ENCODE measurements at regions not wholly inside any gene's neighbourhood (a gene's known extent, or its start where the extent isn't known, plus 50 kb on each side); places are given as distances from the start of the nearest gene placed in this dataset.
"Not testable (repeated sequence)": the region's sequence is repeated elsewhere in the genome, so short reads cannot be mapped to it uniquely, and the experiment has no call there.

DNA sequence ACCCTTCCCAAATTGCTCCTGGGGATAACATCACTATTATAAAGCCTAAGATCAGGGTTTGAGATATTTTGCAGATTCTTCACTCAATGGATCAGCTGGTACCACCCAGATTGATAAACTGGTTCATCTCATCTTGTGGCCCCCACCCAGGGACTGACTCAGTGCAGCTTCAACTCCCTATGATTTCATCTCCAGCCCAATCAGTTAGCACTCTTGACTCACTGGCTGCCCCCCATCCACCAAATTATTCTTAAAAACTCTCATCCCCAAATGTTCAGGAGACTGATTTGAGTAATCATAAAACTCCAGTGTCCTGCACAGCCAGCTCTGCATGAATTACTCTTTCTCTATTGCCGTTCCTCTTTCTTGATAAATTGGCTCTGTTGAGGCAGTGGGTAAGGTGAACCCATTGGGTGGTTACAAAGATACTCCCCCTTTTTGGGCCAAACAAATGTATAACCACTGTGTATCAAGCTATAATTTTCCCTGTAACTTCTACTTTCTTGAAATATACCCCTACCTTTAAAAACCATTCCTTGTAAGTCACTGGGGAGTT is 263.3 kb upstream of the IL12B start:
- no peak for DNase-seq (ENCODE audit: low read depth in 2 of 2)

DNA sequence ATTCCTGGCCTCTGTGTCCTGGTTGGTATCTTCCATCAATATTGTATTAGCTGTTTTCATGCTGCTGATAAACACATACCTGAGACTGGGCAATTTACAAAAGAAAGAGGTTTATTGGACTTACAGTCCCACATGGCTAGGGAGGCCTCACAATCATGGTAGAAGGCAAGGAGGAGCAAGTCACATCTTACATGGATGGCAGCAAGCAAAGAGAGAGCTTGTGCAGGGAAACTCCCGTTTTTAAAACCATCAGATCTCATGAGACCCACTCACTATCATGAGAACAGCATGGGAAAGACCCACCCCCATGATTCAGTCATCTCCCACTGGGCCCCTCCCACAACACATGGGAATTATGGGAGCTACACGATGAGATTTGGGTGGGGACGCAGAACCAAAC is 265.3 kb upstream of the IL12B start:
- DNase-seq (ENCODE audit: low read depth in 2 of 2), result not testable (repeated sequence)

DNA sequence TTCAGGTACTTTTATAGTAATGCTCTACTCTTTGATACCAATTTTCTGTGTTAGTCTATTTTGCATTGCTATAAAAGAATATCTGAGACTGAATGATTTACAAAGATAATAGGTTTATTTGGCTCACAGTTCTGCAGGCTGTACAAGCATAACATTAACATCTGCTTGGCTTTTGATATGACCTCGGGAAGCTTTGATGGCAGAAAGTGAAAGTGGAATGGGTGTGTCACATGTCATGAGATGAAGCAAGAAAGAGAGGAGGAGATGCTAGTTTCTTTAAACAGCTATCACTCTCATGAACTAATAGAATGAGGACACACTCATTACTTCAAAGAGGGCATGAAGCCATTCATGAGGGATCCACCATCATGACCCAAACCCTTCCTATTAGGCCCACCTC is 270.9 kb upstream of the IL12B start:
- DNase-seq (ENCODE audit: low read depth in 2 of 2), result no peak

DNA sequence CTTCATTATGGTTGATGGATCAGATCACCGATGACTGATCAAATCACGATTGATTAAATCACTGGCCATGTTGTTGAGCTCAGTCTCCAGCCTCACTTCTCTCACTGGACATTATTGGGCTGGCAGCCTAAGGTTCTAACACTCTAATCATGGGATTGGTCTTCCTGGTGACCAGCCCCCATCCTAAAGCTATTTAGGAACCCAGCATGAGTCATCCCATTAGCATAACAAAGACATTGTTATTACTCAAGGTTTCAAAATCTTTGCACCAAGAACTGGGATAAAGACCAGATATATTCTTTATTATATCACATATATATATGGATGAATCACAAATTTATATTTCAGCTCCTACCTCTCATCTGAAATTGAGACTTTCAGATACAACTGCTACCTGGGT is 272.1 kb upstream of the IL12B start:
- no peak for DNase-seq (ENCODE audit: low read depth in 2 of 2)

DNA sequence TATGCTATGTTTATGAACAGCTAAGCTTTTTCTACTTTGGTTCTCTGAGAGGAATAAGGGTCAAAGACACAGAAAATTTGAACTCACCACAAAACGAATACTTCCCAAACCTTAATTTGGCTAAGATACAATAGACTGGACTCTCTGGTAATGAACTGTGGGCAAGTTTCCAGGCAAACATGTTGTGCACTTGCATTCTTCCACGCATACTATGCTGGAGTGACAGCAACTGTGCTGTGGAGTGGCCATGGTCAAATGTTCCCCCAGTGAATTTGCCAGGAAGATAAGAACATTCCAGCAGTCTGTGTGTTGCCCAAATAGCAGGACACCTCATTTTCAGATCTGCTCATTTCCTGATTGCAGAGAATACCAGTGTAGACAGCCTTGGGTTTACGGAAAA is 275.3 kb upstream of the IL12B start:
- DNase-seq (ENCODE audit: low read depth in 2 of 2), result no peak

DNA sequence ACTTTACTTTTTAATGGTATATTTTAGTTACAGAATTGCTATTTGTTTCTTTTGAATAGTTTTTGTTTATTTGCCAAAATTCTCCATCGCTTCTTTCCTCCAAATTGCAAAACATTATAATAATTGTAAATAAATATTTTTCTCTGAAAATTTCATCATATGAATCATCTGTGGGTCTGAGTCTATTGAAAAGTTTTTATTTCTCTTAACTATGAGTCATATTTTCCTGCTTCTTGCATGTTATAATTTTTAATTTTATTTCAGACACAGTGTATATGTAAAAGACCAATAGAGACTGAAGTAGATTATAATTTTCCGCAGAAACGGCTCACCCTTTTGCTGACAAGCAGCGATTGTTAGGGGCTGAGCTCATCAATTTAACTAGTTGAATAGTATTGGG is 279.1 kb upstream of the IL12B start:
- no peak for DNase-seq (ENCODE audit: low read depth in 2 of 2)

DNA sequence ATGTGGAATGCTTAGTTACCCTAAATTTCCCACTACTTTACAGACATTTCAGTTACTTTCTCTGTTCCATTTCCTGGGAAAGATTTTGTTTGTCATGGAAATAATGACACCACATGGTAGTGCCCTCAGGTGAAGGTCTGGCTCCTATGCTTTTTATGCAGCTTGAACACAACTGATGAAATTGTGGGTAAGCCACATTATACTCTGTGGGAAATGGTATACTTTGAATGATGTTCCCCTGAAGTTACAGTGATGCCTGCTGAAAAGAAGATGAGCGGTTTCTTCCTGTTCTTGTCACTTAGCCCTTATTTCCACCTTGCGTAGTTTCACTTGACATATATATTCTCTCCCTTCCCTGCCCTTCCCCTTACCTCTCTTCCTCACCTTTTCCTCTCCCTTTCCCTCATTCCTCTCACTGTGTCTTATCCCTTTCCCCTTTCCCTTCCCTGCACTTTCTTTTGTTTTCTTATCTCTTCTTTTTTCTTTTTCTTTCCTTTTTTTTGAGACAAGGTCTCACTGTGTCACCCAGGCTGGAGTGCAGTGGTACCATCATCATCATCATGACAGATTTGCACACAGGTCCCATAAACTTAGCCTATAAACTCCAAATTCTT is 280.8 kb upstream of the IL12B start:
- no peak for DNase-seq (ENCODE audit: low read depth in 2 of 2)

DNA sequence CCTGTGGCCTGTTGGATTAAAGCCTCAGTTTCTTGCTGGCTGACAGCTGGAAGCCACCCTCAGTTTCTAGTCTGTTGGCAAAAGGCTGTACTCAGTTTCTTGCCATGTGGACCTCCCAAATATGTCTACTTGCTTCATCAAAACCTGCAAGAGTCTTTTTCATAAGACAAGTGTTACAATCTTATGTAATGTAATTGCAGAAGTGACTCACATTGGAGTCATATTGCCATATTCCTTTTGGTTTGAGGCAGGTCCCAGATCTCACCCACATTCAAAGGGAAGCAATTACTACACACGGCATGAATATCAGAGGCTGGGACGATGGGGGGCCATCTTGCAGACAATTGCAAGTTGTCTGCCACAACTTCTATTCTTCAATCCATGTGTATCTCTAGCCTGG is 286.7 kb upstream of the IL12B start:
- DNase-seq (ENCODE audit: low read depth in 2 of 2), result no peak

DNA sequence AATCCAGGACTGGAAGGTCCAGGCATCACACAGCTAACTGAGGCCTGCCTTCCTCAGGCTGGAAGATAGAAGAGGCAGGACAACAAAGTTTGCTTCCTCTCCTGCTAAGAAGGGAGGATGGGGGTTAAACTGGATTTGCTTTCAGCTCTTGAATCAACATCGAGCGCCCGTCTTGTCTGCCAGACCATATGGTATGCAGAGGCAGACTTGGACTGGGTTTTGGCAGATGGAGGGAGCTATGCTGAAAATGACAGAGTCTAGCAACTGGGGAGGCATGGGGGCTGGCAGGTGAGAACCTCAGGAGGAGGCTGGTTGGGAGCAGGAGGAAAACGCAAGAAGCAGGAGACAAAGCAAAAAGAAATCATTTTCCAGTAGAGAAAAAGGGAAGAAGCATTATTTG is 289.5 kb upstream of the IL12B start:
- DNase-seq (ENCODE audit: low read depth in 2 of 2), result no peak

DNA sequence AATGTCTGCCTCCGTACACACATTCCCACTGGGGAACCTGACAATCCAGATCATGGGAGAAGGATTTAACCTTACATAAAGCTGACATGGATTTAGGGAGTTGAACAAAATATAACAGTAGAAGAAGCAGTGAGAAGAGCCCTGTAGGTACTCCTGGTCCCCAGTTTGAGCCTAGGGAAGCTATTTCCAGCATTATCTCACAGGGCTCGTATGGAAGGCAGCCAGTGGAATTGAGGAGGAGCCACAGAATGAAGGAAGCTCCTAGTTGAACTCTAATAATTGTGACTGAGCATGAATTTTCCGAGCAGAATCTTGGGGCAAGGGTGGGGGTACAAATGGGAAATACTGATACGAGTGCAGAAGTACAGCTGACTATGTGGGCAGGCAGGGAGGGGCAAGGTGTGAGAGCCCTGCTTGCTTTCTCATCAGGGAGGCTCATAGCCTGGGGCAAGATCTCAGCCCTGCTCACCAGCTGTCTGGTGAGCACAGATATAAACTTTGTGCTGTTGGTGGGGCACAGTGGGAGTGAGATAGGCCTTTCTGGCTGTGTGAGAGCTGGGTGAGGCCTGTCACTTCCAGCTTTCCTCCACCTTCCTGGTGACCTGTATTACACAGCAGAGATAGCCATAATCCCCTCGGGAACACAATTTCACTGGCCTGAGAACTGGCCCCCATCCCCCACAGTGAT is 290.7 kb upstream of the IL12B start:
- no peak for DNase-seq (ENCODE audit: low read depth in 2 of 2)

DNA sequence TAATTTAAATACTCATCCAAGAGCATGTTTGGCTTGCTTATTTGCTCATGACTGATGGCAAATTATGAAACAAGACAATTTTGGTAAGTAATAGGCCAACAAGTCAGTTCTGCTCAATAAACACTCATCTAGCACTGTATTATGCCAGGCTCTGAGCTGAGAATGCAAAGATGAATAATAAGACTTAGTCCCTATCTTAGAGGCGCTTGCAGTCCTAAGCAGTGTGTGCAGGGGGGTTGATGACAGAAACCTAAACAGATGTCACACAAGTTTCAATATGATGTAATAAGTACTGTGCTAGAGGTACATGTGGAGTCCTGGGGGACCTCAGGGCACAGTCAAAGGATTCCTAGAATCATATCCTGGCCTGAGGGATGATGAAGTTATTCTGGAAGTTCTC is 287.6 kb upstream of the ADRA1B start:
- no peak for DNase-seq (ENCODE audit: low read depth in 2 of 2)

DNA sequence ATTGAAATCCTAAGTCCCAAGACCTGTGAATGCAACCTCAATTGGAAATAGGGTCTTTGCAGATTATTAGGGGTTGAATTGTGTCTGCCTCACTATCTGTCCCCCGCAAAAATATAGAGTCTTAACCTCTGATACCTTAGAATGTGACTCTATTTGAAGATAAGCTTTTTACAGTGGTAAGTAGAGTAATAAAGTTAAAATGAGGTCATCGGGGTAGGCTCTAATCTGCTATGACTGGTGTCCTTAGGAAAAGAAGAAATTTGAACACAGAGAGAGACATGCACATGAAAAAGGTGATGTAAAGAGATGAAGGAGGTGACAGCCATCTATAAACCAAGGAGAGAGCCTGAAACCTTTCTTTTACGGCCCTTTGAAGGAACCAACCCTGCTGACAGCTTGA is 287.1 kb upstream of the ADRA1B start:
- no peak for DNase-seq (ENCODE audit: low read depth in 2 of 2)

DNA sequence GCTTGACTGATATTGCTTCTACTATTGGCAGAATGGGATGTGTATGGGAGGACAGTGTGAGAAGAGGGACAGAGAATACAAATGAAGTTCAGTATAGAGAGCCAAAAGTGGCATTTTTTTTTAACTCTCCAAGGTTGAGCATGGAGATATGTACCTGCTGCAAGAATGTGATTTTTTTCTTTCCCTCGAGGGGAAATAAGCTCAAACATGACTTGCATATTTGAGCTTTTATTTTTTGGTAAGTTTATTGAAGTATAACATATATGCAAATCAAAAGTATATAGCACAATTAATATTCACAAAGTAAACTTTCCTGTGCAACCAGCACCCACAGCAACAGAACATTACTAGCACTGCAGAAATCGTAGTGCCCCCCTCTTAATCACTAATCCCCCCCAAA is 285.7 kb upstream of the ADRA1B start:
- DNase-seq (ENCODE audit: low read depth in 2 of 2), result no peak

DNA sequence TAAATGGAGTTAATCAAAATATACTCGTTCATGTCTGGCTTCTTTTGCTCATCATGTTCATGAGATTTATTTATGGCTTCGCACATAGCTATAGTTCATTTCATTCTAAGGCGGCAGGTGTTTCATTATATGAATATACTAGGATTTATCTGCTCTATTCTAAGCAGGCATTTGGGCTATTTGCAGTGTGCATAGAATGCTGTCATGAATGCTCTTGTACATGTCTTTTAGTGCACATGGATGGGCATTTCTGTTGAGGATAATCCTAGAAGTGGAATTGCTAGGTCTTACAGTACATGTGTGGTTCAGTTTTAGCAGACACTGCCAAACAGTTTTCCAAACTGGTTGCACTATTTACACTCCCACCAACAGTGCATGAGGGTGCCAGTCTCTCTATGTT is 285.3 kb upstream of the ADRA1B start:
- no peak for DNase-seq (ENCODE audit: low read depth in 2 of 2)

DNA sequence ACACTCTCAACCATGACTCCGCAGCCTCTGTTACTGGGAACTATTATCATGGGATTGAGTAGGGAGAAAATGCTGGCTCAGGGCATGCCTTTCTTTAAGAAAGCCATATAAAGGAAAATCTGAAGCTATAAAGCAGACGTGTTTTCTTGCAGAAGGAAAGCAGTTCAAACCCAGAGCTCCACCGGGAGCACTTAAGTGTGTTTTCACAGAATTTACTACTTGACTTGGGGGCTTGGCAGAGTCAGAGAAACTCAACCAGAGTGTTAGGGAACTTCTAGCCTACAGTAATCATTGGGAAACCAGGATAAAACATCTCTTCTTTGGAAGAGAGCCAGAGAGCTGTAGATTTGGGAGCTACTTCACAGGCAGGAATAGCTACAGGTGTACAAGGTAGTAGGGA is 283.4 kb upstream of the ADRA1B start:
- DNase-seq (ENCODE audit: low read depth in 2 of 2), result no peak

DNA sequence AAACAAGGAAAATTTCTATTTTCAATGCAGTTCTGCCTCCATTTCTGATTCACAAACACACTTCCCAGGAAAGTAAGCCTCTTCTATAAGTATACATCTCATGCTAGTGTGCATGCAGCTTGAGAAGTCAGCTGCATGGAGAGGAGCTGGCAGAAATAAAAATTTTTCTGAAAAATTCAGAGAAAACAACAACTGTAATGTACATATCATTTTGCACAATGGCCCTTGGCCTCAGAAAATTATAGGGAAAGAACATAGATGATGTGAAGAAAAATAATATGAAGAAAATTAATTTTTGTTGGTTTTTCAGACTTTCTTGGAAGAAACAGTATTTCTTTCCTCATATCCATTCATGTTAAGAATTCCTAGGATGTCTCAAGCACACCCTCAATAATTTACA is 277.8 kb upstream of the ADRA1B start:
- DNase-seq (ENCODE audit: low read depth in 2 of 2), result no peak

DNA sequence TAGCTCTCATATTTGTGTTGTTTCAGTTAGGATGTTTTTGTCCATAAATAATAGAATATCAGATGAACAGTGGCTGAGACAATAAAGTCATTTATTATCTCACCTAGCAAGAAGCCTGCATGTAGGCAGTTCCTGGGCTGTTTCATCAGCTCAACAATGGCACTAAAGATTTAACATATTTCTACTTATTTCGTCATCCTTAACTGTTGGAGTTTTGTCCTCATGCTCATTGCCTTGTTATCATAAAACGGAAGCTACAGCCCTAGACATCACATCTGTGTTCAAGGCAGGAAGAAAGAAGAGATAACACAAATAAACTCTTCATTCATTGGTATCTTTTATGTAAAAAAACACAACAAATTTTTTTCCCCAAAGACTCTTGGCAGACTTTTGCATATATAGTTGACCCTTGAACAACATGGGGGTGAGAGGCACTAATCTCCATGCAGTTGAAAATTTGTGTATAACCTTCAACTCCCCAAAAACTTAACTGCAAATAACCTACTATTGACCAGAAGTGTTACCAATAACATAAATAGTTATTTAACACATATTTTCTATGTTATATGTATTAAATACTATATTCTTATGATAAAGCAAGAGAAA is 277.2 kb upstream of the ADRA1B start:
- DNase-seq (ENCODE audit: low read depth in 2 of 2), result no peak

DNA sequence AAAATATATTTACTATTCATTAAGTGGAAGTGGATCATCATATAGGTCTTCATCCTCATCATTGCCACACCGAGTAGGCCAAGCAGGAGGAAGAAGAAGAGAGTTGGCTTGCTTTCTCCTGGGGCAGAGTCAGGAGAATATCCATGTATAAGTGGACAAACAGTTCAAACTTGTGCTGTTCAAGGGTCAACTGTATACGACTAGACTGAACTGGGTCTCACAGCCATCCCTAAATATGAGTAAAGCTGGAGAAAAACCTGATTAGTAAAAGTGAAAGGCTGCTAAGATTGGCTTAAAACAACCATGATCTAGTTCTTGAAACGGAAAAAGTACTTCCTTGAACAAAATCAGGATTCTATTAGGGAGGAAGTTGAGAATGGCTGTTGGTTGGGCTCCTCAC is 276.7 kb upstream of the ADRA1B start:
- no peak for DNase-seq (ENCODE audit: low read depth in 2 of 2)

DNA sequence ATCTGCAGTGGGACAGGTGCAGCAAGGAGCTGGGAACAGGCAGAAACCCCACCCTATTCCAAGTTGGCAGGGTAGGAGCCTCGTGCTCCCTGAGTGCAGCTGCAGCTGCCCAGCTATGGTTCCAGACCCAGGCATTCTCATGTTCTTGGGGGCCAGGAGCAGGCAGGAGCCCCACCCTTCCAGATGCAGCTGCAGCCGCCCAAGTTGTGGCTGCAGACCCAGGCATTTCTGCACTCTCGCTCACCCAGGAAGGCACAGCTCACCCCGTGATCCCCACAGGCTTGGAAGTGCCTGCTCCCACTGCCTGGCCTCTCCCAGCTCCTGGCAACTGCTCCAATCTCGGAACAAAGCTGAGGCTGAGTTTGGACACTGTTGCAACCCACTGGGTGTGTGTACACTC is 275.8 kb upstream of the ADRA1B start:
- no peak for DNase-seq (ENCODE audit: low read depth in 2 of 2)

DNA sequence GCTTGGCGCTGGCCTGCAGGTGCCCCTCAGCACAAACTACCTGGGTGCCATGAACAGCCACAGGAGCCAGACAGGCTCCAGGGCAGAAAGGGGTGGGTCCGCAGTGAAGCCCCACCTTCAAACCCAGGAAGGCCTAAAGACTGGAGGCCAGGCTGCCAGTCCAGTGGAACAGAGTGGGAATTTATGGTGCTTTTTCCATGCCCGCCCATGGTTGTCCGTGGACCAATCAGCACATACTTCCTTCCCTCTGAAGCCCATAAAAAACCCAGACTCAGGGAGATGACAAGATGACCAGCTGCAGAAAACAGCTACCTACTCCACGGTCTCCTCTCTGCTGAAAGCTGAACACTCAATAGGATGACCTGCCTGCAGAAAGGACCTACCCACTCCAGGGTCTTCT is 275.4 kb upstream of the ADRA1B start:
- DNase-seq (ENCODE audit: low read depth in 2 of 2), result no peak

DNA sequence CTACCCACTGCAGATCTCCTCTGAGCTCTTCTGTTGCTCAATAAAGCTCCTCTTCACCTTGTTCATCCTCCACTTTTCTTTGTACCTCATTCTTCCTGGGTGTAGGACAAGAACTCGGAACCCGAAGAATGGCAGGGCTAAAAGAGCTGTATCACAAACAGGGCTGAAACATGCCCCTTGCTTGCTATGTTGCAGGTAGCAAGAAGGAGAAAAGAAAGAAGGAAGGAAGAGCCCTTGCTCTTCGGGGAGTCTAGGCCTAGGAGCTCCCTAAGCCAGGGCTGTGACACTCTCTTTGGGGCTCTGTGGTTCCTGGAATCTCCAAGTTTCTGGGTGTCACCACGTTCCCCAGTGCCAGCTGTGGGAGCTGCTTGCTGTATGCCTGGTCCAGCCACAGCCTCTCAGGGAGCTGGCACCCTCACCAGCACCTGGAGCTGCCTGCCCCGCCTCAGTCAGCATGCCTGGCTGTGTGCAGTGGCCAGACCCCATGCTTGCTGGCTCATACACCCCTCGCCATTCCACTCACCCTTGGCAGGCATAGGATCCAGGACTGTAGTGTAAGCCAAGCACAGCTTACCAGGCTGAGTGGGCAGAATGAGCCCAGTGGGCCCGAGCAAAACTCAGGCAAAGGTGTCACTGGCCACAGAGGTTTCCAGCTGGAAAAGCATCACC is 274.8 kb upstream of the ADRA1B start:
- DNase-seq (ENCODE audit: low read depth in 2 of 2), result no peak

DNA sequence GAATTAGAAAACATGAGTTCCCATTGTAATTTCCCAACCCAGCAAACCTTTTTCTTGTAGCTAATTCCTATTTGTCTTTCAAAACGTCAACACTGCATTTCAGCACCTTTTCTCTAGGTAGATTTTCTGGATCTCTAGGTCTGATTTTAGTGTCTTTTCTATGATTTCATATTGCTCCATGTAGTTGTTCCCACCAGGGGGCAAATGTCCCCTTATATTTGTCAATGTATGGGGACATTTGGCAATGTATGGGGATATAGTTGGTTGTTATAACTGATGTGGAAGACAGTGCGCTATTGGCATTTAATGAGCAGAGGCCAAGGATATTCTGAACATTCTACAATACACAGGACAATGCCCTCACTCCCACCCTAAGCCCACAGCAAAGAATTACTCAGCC is 273.9 kb upstream of the ADRA1B start:
- no peak for DNase-seq (ENCODE audit: low read depth in 2 of 2)

DNA sequence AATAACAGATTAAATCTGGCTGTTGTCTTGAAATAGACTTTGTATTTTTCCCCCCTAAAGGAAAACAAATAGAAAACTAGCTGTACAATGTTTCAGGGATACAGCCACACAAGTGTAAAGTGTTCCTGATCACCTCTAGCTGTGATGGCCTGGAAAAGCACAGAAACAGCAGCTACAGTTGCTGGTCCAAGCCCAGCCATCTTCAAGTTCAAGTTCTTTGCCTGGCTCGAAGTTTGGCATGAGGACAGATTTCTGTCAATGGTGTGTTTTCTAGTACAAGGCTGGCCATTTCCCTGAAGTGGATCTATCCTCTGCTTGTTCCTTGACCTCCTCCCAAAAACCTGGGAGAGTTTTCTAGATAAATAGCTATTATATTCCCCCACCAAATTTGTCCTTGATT is 272.2 kb upstream of the ADRA1B start:
- no peak for DNase-seq (ENCODE audit: low read depth in 2 of 2)

Measured in stimulated activated CD4-positive, alpha-beta T cell treated with anti-CD3 and anti-CD28 coated beads, Interleukin-1b, Interleukin-23, amount 100 ng/mL, for 1 hour (primary cell).